Astrocyte (in vitro differentiated cells and primary cell): ENCODE measurements at regions not wholly inside any gene's neighbourhood (a gene's known extent, or its start where the extent isn't known, plus 50 kb on each side); places are given as distances from the start of the nearest gene placed in this dataset.
"Not testable (repeated sequence)": the region's sequence is repeated elsewhere in the genome, so short reads cannot be mapped to it uniquely, and the experiment has no call there.

ENCODE experiments used
- CTCF ChIP-seq: IDR thresholded peaks from 2 replicates; pipeline ENCODE4 v1.5.1; 2011; ENCODE audit warnings: low read depth, mild to moderate bottlenecking, inconsistent platforms, low read length, moderate library complexity; ENCODE audit not compliant: insufficient read depth
- EZH2 ChIP-seq: IDR thresholded peaks from 2 replicates; pipeline ENCODE4 v1.6.1; 2012; ENCODE audit warnings: mild to moderate bottlenecking, low read length, inconsistent platforms; ENCODE audit not compliant: insufficient read depth

GRCh38 chr5:143588121-143588520 is 184.6 kb upstream of the NR3C1 start:
- not testable (repeated sequence) for TF ChIP-seq CTCF, EZH2
